Suprapubic skin (tissue), 4 donors: ENCODE measurements at regions not wholly inside any gene's neighbourhood (a gene's known extent, or its start where the extent isn't known, plus 50 kb on each side); places are given as distances from the start of the nearest gene placed in this dataset.

Experiments used
- EP300 ChIP-seq: sonication (generic); formaldehyde crosslinking; IDR thresholded peaks from one replicate; pipeline ENCODE4 v1.6.1; 2017; ENCODE audit warnings: antibody characterized with exemption
- POLR2A ChIP-seq, 2 donors: fragments of 450-650 bp; IDR thresholded peaks; one replicate each; pipeline ENCODE4 v1.6.1; 2017; ENCODE audit warnings: antibody characterized with exemption in 2 of 2, mild to moderate bottlenecking in 2 of 2, moderate library complexity in 2 of 2
- POLR2AphosphoS5 ChIP-seq, 3 donors: sonication (generic); formaldehyde crosslinking; IDR thresholded peaks; one replicate each; pipeline ENCODE4 v1.6.1; 2017; ENCODE audit warnings: antibody characterized with exemption in 3 of 3

DNA sequence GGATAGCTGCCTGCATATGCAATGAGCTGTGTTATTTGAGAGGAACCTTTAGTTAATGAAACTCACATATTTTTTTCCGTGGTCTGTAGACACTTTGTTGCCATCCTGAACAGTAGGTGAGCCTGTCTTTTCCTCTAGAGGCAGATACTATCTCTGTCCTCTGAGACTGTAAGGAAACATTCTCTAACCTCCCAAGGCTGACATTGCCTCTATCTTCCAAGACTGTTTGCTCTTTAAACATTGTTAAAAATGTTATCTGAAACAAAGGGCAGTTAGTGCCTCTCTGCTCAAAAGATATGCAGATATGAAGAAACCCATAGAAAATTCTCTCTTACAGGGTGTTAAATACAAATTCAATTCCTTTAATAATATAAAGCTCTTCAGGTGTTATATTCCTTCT, 963.8 kb upstream of the CNTN5 start:
- TF ChIP-seq POLR2A (IDR thresholded peaks at IDR 0.05) (no peak), POLR2AphosphoS5 (IDR thresholded peaks at IDR 0.05) (no peak), EP300 (no peak)
